HG03175 (cell line): ENCODE measurements at regions not wholly inside any gene's neighbourhood (a gene's known extent, or its start where the extent isn't known, plus 50 kb on each side); places are given as distances from the start of the nearest gene placed in this dataset.
"Not testable (repeated sequence)": the region's sequence is repeated elsewhere in the genome, so short reads cannot be mapped to it uniquely, and the experiment has no call there.

Source experiments
- ATAC-seq: cut with Tn5 transposase; IDR thresholded peaks from one replicate; pipeline ENCODE4 v1.9.1; 2021; ENCODE audit warnings: mild to moderate bottlenecking, moderate library complexity; ENCODE audit not compliant: unreplicated experiment

GRCh38 chr2:163970058-163970813 lies 234.4 kb upstream of the FIGN start:
- ATAC-seq: no peak

DNA sequence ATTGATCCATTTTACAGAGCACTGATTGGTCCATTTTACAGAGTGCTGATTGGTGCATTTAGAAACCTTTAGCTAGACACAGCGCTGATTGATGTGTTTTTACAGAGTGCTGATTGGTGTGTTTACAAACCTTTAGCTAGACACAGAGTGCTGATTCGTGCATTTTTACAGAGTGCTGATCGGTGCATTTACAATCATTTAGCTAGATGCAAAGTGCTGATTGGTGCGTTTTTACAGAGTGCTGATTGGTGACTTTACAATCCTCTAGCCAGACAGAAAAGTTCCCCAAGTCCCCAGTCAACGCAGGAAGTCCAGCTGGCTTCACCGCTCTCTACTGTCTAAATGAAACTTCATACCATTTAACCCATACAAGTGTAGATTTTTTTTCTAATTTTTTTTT lies 228.5 kb upstream of the FIGN start:
- not testable (repeated sequence) for ATAC-seq

GRCh38 chr2:163953390-163953907 lies 217.6 kb upstream of the FIGN start:
- ATAC-seq: no peak

- ATAC-seq: no peak
Observed at GRCh38 chr2:163951312-163951711, 215.5 kb upstream of the FIGN start.

DNA sequence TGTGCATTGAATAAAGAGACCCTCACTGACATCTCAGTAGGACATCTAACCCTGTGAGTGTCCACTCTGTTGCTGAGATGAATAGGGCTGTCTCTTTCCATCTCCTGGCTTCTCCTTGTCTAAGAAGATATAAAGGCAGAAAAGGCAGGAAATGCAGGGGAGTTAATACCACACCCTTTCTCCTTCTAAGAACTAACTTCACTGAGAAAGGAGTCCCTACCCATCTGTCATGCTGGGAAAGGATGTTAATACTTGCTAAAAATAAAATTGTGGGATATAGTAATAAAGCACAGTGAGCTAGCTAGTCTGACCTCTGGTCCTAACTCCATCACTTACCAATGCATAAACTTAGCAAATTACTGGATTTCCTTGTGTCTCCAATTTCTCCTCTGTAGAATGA lies 213.9 kb upstream of the FIGN start:
- ATAC-seq: no peak

- no peak for ATAC-seq
Observed at GRCh38 chr2:163944347-163944737, 208.5 kb upstream of the FIGN start.

GRCh38 chr2:163943403-163944346 lies 207.9 kb upstream of the FIGN start:
- ATAC-seq: no peak

DNA sequence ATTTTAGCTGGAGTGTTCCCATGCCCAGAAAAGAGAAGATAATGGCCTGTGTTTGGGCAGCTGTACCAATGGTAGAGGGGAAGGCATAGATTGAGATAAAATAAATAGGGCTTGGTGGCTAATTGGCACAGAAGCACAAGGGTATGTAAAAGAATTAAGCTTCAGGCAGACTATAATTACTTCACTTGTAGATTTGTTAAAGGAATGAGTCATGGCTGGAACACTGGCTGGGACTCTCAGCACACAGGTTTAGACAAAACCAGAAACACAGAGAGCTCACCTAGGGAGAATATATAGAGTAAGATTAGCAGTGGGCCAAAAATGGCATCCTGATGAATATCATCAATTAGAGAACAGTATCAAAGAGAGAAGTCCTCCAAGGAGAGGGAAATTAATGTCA lies 198.3 kb upstream of the FIGN start:
- ATAC-seq: no peak

GRCh38 chr2:163919717-163920116 lies 183.9 kb upstream of the FIGN start:
- ATAC-seq: no peak

GRCh38 chr2:163914486-163914885 lies 178.7 kb upstream of the FIGN start:
- ATAC-seq: not testable (repeated sequence)

DNA sequence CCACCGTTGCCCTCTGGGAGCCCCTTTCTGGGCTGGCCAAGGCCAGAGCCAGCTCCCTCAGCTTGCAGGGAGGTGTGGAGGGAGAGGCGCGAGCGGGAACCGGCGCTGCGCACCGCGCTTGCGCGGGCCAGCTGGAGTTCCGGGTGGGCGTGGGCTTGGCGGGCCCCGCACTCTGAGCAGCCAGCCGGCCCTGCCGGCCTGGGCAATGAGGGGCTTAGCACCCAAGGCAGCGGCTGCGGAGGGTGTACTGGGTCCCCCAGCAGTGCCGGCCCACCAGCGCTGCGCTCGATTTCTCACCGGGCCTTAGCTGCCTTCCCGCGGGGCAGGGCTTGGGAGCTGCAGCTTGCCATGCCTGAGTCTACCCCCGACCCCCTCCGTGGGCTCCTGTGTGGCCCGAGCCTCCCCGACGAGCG lies 177.7 kb upstream of the FIGN start:
- not testable (repeated sequence) for ATAC-seq

- ATAC-seq: no peak
Observed at GRCh38 chr2:163909411-163910080, 173.7 kb upstream of the FIGN start.

DNA sequence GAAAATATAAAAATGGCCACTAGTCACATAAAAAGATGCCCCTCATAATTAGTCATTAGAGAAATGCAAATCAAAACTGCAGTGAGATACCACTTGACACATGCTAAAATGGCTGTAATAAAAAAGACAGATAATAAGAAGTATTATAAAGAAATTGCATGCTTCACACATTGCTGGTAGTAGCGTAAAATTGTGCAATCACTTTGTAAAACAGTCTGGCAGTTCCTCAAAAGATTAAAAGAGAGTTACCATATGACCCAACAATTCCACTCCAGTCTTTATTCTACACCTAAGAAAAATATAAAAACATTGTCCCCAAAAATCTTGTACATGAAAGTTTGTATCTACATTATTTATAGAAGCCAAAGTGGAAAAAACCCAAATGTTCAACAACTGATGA lies 170.6 kb upstream of the FIGN start:
- no peak for ATAC-seq

DNA sequence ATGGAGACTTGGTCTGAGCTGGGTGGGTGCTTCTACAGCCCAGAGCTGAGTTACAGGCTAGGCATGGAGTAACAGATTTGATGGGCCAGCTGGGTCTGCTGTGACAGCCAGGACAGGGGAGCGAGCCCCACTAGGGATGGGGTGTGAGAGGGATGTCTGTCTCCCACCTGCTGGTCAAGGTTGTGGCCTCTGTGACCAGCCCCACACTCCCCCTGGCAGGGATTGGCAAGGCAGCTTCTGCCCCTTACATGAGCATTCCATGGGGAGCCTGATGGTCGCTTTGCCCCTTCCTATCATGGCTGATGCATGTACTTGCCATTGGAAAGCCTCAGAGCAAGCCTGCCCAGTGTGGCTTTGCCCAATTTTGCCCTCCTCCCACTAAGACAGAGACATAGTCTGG lies 162.0 kb upstream of the FIGN start:
- no peak for ATAC-seq

DNA sequence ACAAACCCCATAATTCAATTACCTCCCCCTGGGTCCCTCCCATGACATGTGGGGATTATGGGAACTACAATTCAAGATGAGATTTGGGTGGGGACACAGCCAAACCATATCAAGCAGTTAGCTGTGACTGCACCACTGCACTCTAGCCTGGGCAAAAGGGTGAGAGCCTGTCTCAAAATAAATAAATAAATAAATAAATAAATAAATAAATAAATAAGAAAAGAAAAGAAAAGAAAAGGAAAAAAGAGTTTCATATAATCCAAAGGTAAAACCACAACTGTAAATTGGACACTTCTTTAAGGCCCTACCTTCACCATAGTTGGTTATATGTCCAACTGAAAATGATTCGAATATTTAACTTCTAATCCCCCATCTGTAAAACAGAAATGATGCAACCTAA lies 157.6 kb upstream of the FIGN start:
- not testable (repeated sequence) for ATAC-seq

DNA sequence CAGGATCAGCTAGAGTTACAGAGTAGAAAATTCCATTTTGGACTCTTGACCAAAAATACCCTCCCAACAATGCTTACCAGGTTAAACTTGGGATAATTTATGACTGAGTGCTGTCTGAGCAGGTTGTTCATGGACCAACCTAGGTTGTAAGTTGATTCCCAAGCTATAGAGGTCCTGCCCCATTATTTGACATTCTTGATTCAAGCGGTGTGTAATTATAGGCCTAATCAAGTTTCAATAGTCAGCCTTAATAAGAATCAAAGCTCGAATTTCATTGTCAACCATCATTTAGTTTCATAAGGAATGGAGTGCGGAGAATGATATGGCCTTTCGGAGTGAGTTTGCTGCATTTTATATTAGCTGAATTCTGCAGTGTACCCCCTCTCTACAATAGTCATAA lies 152.8 kb upstream of the FIGN start:
- ATAC-seq: no peak

DNA sequence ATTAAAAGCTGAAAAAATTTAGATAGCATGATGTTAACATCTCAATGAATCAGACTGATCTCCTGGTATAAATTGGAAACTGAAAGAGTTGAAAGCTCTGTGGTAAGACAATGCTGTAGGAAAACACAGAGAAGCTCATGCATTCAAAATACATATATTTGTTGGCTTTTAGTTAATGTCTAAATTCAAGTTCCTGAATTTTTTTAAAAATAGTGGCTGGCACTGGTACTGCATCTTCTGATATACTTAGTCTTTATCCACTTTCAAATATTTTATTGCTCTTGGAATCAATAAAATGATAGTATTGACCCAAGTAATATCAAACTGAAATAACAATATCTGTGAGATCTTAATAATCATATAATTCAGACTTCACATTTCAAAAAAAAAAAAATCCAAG lies 151.4 kb upstream of the FIGN start:
- ATAC-seq: no peak

DNA sequence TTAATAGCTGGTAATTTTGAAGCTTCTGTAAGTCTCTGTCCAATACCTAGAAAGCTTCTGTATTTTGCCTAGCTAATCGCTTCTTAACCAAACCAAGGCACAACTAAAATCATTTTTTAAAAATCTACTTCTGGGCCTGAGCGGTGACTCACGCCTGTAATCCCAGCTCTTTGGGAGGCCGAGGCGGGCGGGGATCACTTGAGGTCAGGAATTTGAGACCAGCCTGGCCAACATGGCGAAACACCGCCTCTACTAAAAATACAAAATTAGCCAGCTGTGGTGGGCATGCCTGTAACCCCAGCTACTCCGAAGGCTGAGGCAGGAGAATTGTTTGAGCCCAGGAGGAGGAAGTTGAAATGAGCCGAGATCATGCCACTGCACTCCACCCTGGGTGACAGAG lies 148.6 kb upstream of the FIGN start:
- ATAC-seq: no peak

DNA sequence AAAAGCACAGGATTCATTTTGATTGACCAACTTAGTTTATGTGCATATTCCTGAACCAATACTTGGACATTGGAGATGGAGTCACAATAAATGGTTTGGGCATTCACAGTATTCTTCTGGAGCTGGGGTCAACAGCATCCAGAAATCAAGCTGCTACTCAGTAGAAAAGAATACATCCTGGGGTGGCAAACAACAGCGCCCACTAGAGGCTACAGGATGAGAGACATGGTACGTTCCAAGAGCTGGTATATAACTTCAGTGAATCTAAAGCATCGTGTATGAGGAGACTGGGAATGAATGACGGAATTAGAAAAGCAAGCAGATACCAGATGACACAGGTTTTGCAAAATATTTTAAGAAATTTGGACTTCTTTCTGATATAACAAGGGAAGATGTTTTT lies 142.9 kb upstream of the FIGN start:
- ATAC-seq: no peak

GRCh38 chr2:163877316-163877715 lies 141.5 kb upstream of the FIGN start:
- ATAC-seq: no peak

DNA sequence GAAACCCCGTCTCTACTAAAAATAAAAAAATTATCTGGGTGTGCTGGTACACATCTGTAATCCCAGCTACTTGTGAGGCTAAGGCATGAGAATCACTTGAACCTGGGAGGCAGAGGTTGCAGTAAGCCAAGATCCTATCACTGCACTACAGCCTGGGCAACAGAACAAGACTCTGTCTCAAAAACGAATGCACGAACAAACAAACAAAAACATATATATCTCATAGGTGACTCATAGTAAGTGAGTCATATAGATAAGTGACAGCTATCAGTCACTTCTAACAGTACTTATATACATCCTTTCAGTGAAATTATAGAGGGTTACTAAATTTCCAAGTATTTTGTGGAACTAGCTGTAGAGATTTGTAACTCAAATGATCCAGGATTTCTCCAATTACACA lies 127.3 kb upstream of the FIGN start:
- no peak for ATAC-seq
